ENCODE measurements at regions not wholly inside any gene's neighbourhood (a gene's known extent, or its start where the extent isn't known, plus 50 kb on each side); places are given as distances from the start of the nearest gene placed in this dataset.
A peak's percentile ranks its signal among the peaks of the same experiment; 100 is the strongest.
"Not testable (repeated sequence)": the region's sequence is repeated elsewhere in the genome, so short reads cannot be mapped to it uniquely, and the experiment has no call there.

GRCh38 chr3:160047876-160048275 lies 59.2 kb downstream of the IL12A start:
- Mint-ChIP-seq H3K36me3 (peaks cover 1% of the 10 kb centered on the region), H3K4me1 (peaks cover 0 to 1% (median 0%) of the 10 kb centered on the region in 3 donors), H3K27me3 (peaks cover 6% of the 10 kb centered on the region), H3K4me3 (no peak overlapping the region), H3K27ac (no peak overlapping the region), H3K9me3 (peaks cover 2 to 4% (median 3%) of the 10 kb centered on the region in 3 donors)

- Mint-ChIP-seq H3K27ac (no peak overlapping the region), H3K4me3 (no peak overlapping the region), H3K9me3 (no peaks in the 10 kb centered on the region), H3K27me3 (peaks cover 6% of the 10 kb centered on the region), H3K4me1 (peaks cover 0 to 1% (median 0%) of the 10 kb centered on the region in 3 donors), H3K36me3 (no peaks in the 10 kb centered on the region)
Observed at GRCh38 chr3:160049038-160049437, 60.4 kb downstream of the IL12A start.

GRCh38 chr3:160049565-160049964 lies 60.9 kb downstream of the IL12A start:
- Mint-ChIP-seq H3K36me3 (no peaks in the 10 kb centered on the region), H3K4me3 (no peak overlapping the region), H3K27me3 (peaks cover 6% of the 10 kb centered on the region), H3K4me1 (peaks cover 0 to 1% (median 0%) of the 10 kb centered on the region in 3 donors), H3K27ac (no peak overlapping the region), H3K9me3 (no peaks in the 10 kb centered on the region)

GRCh38 chr3:160049988-160050387 lies 61.4 kb downstream of the IL12A start:
- H3K27ac Mint-ChIP-seq: no peak overlapping the region

GRCh38 chr3:160052385-160053047 lies 63.9 kb downstream of the IL12A start:
- H3K27ac Mint-ChIP-seq: no peak overlapping the region
- no peaks in the 10 kb centered on the region for H3K36me3 Mint-ChIP-seq
- no peak overlapping the region for H3K4me3 Mint-ChIP-seq
- H3K9me3 Mint-ChIP-seq: no peaks in the 10 kb centered on the region
- H3K27me3 Mint-ChIP-seq: peaks cover 6% of the 10 kb centered on the region
- H3K4me1 Mint-ChIP-seq: peaks cover 0 to 3% (median 3%) of the 10 kb centered on the region in 3 donors

More at GRCh38 chr3:160049988-160050387, 61.4 kb downstream of the IL12A start:
- Mint-ChIP-seq H3K4me3 (no peak overlapping the region), H3K27me3 (peaks cover 6% of the 10 kb centered on the region), H3K4me1 (peaks cover 0 to 1% (median 0%) of the 10 kb centered on the region in 3 donors), H3K9me3 (no peaks in the 10 kb centered on the region), H3K36me3 (no peaks in the 10 kb centered on the region)

- peaks cover 3% of the 10 kb centered on the region for H3K27me3 Mint-ChIP-seq
- no peak overlapping the region for H3K27ac Mint-ChIP-seq
- peaks cover 0 to 3% (median 3%) of the 10 kb centered on the region in 3 donors for H3K4me1 Mint-ChIP-seq
- H3K9me3 Mint-ChIP-seq: no peaks in the 10 kb centered on the region
- H3K4me3 Mint-ChIP-seq: no peak overlapping the region
- H3K36me3 Mint-ChIP-seq: no peaks in the 10 kb centered on the region
Observed at GRCh38 chr3:160053048-160053391, 64.4 kb downstream of the IL12A start.

GRCh38 chr3:160054862-160055261 lies 66.2 kb downstream of the IL12A start:
- not testable (repeated sequence) for H3K9me3 Mint-ChIP-seq

GRCh38 chr3:160055659-160056058 lies 67.0 kb downstream of the IL12A start:
- peaks cover 3% of the 10 kb centered on the region for H3K27me3 Mint-ChIP-seq
- H3K27ac Mint-ChIP-seq: no peak overlapping the region
- peaks cover 0 to 5% (median 3%) of the 10 kb centered on the region in 3 donors for H3K4me1 Mint-ChIP-seq
- no peaks in the 10 kb centered on the region for H3K36me3 Mint-ChIP-seq
- H3K4me3 Mint-ChIP-seq: no peak overlapping the region
- no peaks in the 10 kb centered on the region for H3K9me3 Mint-ChIP-seq

More at GRCh38 chr3:160054862-160055261, 66.2 kb downstream of the IL12A start:
- peak overlapping the region in 1 of 3 donors; percentile 83 for H3K27ac Mint-ChIP-seq
- H3K4me3 Mint-ChIP-seq, H3K4me1 Mint-ChIP-seq, H3K27me3 Mint-ChIP-seq, H3K36me3 Mint-ChIP-seq: not testable (repeated sequence)

GRCh38 chr3:160057331-160057730 lies 68.7 kb downstream of the IL12A start:
- Mint-ChIP-seq H3K27ac (no peak overlapping the region), H3K27me3 (no peaks in the 10 kb centered on the region), H3K4me1 (peaks cover 0 to 5% (median 3%) of the 10 kb centered on the region in 3 donors), H3K4me3 (no peak overlapping the region), H3K9me3 (peaks cover 0 to 4% (median 2%) of the 10 kb centered on the region in 3 donors), H3K36me3 (peaks cover 2% of the 10 kb centered on the region)

- Mint-ChIP-seq H3K9me3 (peaks cover 0 to 4% (median 2%) of the 10 kb centered on the region in 3 donors), H3K27me3 (no peaks in the 10 kb centered on the region), H3K4me3 (no peak overlapping the region), H3K27ac (no peak overlapping the region), H3K36me3 (peaks cover 2% of the 10 kb centered on the region), H3K4me1 (peaks cover 0 to 5% (median 3%) of the 10 kb centered on the region in 3 donors)
Observed at GRCh38 chr3:160060409-160061027, 71.9 kb downstream of the IL12A start.

GRCh38 chr3:160061525-160061924 lies 72.9 kb downstream of the IL12A start:
- peaks cover 2% of the 10 kb centered on the region for H3K36me3 Mint-ChIP-seq
- H3K27ac Mint-ChIP-seq: no peak overlapping the region
- H3K27me3 Mint-ChIP-seq: no peaks in the 10 kb centered on the region
- H3K4me1 Mint-ChIP-seq: peaks cover 0 to 5% (median 3%) of the 10 kb centered on the region in 3 donors
- no peak overlapping the region for H3K4me3 Mint-ChIP-seq
- H3K9me3 Mint-ChIP-seq: peaks cover 0 to 4% (median 2%) of the 10 kb centered on the region in 3 donors

- H3K36me3 Mint-ChIP-seq: peaks cover 2% of the 10 kb centered on the region
- H3K9me3 Mint-ChIP-seq: peaks cover 0 to 4% (median 2%) of the 10 kb centered on the region in 3 donors
- no peaks in the 10 kb centered on the region for H3K27me3 Mint-ChIP-seq
- peak overlapping the region in 1 of 3 donors; percentile 76 for H3K27ac Mint-ChIP-seq
- H3K4me1 Mint-ChIP-seq: peaks cover 0 to 1% (median 0%) of the 10 kb centered on the region in 3 donors
- no peak overlapping the region for H3K4me3 Mint-ChIP-seq
Observed at GRCh38 chr3:160065282-160065681, 76.6 kb downstream of the IL12A start.

- no peak overlapping the region for H3K27ac Mint-ChIP-seq
- H3K27me3 Mint-ChIP-seq: no peaks in the 10 kb centered on the region
- H3K4me1 Mint-ChIP-seq: peaks cover 0 to 1% (median 0%) of the 10 kb centered on the region in 3 donors
- no peak overlapping the region for H3K4me3 Mint-ChIP-seq
- H3K9me3 Mint-ChIP-seq: peaks cover 0 to 4% (median 2%) of the 10 kb centered on the region in 3 donors
- peaks cover 2% of the 10 kb centered on the region for H3K36me3 Mint-ChIP-seq
Observed at GRCh38 chr3:160065786-160066185, 77.2 kb downstream of the IL12A start.

GRCh38 chr3:160069986-160070385 lies 81.4 kb downstream of the IL12A start:
- H3K27me3 Mint-ChIP-seq: no peaks in the 10 kb centered on the region
- H3K36me3 Mint-ChIP-seq: no peaks in the 10 kb centered on the region
- H3K27ac Mint-ChIP-seq: no peak overlapping the region
- H3K9me3 Mint-ChIP-seq: no peaks in the 10 kb centered on the region
- H3K4me3 Mint-ChIP-seq: no peak overlapping the region
- H3K4me1 Mint-ChIP-seq: no peaks in the 10 kb centered on the region

GRCh38 chr3:160076519-160076918 lies 87.9 kb downstream of the IL12A start:
- Mint-ChIP-seq H3K9me3 (no peaks in the 10 kb centered on the region), H3K27ac (peak overlapping the region in 1 of 3 donors; percentile 73), H3K27me3 (no peaks in the 10 kb centered on the region), H3K36me3 (no peaks in the 10 kb centered on the region), H3K4me3 (no peak overlapping the region), H3K4me1 (no peaks in the 10 kb centered on the region)

GRCh38 chr3:160078533-160078932 lies 89.9 kb downstream of the IL12A start:
- no peak overlapping the region for H3K4me3 Mint-ChIP-seq
- no peaks in the 10 kb centered on the region for H3K4me1 Mint-ChIP-seq
- no peak overlapping the region for H3K27ac Mint-ChIP-seq
- H3K36me3 Mint-ChIP-seq: no peaks in the 10 kb centered on the region
- H3K27me3 Mint-ChIP-seq: no peaks in the 10 kb centered on the region
- H3K9me3 Mint-ChIP-seq: peaks cover 0 to 2% (median 0%) of the 10 kb centered on the region in 3 donors
